Activated CD8-positive, alpha-beta T cell treated with anti-CD3 and anti-CD28 coated beads for 36 hours (primary cell): ENCODE measurements at regions not wholly inside any gene's neighbourhood (a gene's known extent, or its start where the extent isn't known, plus 50 kb on each side); places are given as distances from the start of the nearest gene placed in this dataset.

Experiments used
- ATAC-seq: fragments of 200-7000 bp; cut with Tn5 transposase; one replicate; pipeline ENCODE4 v1.10.0; 2021; ENCODE audit warnings: mild to moderate bottlenecking, moderate library complexity
- CTCF ChIA-PET: fragments of 350-600 bp; sonication (Branson Sonifier 250); formaldehyde crosslinking; loops from one replicate; lab custom pipeline; 2021; ENCODE audit warnings: antibody characterized with exemption; lab: Charles Lee
- POLR2A ChIA-PET: fragments of 350-600 bp; sonication (Branson Sonifier 250); formaldehyde crosslinking; loops from one replicate; lab custom pipeline; 2021; ENCODE audit warnings: antibody characterized with exemption; lab: Charles Lee
- DNase-seq: peaks from one replicate; pipeline ENCODE4 v3.0.0-alpha.2; 2020
- H3K27ac Mint-ChIP-seq: one replicate; pipeline ENCODE4 v1.8.0; 2021; ENCODE audit warnings: mild to moderate bottlenecking, mixed read lengths
- H3K27me3 Mint-ChIP-seq: one replicate; pipeline ENCODE4 v1.8.0; 2021; ENCODE audit warnings: mixed read lengths
- H3K36me3 Mint-ChIP-seq: one replicate; pipeline ENCODE4 v1.8.0; 2021; ENCODE audit warnings: low read depth, mixed read lengths
- H3K4me1 Mint-ChIP-seq: one replicate; pipeline ENCODE4 v1.8.0; 2021; ENCODE audit warnings: low read depth, mixed read lengths
- H3K4me3 Mint-ChIP-seq: one replicate; pipeline ENCODE4 v1.8.0; 2021; ENCODE audit warnings: mild to moderate bottlenecking, moderate library complexity, mixed read lengths
- H3K9me3 Mint-ChIP-seq: one replicate; pipeline ENCODE4 v1.8.0; 2021; ENCODE audit warnings: mixed read lengths
- intact Hi-C: fragments of 100-400 bp; cut with micrococcal nuclease; formaldehyde crosslinking; loops from one replicate; pipeline ENCODE4 v1.10.0; 2022
- TF ChIP-seq, protein P1 (sequence below): fragments of 200-600 bp; IDR thresholded peaks from one replicate; pipeline ENCODE4 v1.8.0; 2022; ENCODE audit warnings: antibody characterized with exemption, mild to moderate bottlenecking

DNA sequence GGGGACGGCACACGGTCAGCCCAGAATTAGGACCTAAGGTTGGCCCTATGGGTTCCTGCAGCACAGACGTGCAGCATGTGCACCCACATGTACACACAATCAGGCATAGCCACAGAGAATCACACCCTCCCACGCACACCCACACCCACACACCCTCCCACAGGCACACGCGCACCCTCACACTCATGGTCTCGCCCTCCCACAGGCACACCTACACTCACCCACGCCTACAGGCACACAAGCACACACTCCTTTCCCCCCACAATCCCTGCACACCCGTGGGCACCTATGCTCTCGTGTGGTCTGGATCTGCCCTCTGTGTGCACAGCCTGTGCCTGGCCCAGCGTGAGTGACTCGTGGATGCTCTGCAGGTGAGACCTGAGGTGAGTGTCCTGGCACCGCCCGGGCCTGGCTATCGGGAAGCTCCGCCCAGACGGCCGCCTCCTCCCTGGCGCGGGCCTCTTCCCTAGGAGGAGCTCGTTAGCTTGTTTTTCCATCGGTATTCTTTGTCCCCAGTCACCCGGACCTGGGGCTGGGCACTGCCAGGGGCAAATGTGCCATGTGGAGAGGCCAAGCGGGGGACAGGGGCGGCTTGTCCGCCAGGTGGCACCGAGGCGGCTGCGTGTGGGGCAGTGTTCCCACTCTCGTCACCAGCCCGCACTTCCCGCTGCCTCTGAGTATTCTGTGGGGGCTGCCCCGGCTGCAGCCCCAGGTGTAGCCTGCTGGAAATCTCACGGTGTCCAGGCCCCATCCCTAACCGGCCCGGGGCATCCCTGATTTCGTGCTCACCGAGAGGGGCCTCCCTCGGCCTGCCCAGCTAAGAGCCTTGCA, 110.2 kb upstream of the FAM20C start:
- Mint-ChIP-seq H3K36me3 (no peaks in the 10 kb centered on the region), H3K27me3 (no peaks in the 10 kb centered on the region), H3K9me3 (no peaks in the 10 kb centered on the region), H3K27ac (no peak overlapping the region), H3K4me1 (no peaks in the 10 kb centered on the region), H3K4me3 (no peak overlapping the region)
- intact Hi-C loops = no loop called here
- ChIA-PET CTCF (no interaction called here), POLR2A (no interaction called here)
- DNase-seq (no peak), ATAC-seq (no peak)
- TF ChIP-seq, protein P1, sequence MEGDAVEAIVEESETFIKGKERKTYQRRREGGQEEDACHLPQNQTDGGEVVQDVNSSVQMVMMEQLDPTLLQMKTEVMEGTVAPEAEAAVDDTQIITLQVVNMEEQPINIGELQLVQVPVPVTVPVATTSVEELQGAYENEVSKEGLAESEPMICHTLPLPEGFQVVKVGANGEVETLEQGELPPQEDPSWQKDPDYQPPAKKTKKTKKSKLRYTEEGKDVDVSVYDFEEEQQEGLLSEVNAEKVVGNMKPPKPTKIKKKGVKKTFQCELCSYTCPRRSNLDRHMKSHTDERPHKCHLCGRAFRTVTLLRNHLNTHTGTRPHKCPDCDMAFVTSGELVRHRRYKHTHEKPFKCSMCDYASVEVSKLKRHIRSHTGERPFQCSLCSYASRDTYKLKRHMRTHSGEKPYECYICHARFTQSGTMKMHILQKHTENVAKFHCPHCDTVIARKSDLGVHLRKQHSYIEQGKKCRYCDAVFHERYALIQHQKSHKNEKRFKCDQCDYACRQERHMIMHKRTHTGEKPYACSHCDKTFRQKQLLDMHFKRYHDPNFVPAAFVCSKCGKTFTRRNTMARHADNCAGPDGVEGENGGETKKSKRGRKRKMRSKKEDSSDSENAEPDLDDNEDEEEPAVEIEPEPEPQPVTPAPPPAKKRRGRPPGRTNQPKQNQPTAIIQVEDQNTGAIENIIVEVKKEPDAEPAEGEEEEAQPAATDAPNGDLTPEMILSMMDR = no peak

DNA sequence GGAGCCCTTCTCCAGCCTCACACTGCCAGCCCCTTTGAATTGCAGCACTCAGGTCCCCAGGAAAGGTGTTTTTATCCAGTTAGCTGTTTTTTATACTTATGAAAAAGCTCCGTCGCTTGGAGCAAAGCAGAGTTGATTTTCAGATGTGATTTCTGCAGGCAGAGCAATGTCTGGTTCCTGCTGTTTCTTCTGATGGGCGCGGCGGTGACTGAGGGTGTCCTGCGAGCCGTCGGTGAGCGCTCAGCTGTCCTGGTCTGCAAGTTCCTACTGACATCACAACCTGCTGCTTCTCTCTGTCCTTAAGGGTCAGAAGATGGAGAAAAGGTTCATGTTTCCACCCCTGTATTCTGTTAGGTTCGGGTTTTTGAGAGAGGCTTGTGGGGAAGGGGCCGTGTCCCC, 109.6 kb upstream of the FAM20C start:
- no peak overlapping the region for H3K4me3 Mint-ChIP-seq
- no peaks in the 10 kb centered on the region for H3K9me3 Mint-ChIP-seq
- no peaks in the 10 kb centered on the region for H3K36me3 Mint-ChIP-seq
- no peaks in the 10 kb centered on the region for H3K27me3 Mint-ChIP-seq
- ChIA-PET POLR2A (no interaction called here), CTCF (interaction anchor here (1.5 kb wide), 1 partner anchor 18 kb away, joined by 4 read pairs; no protein-coding TSS in a partner anchor)
- no peak overlapping the region for H3K27ac Mint-ChIP-seq
- intact Hi-C loops = no loop called here
- DNase-seq (no peak), ATAC-seq (no peak)
- H3K4me1 Mint-ChIP-seq = no peaks in the 10 kb centered on the region
- TF ChIP-seq, protein P1 = no peak

DNA sequence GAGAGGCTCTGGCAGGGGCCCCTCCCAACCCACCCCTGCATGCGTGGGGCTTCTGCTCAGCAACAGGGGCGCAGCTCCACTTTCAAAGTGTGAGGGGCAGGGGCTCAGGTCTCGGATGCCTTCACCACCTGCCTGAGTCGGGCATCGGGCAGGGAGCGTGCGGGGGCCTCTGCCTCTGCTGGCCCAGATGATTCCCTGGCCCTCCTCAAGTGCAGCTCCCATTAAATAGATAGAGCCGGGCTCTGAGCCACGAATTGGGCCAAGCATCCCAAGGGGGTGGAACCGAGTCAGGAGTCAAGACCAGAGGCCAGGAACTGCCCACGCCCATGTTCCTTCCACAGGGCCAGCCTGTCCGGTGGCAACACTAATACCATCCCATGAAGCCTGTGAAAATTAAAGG, 108.9 kb upstream of the FAM20C start:
- Mint-ChIP-seq H3K27me3 (no peaks in the 10 kb centered on the region), H3K36me3 (no peaks in the 10 kb centered on the region), H3K27ac (no peak overlapping the region), H3K4me1 (no peaks in the 10 kb centered on the region), H3K9me3 (no peaks in the 10 kb centered on the region), H3K4me3 (no peak overlapping the region)
- intact Hi-C loops = no loop called here
- POLR2A ChIA-PET = no interaction called here
- CTCF ChIA-PET = interaction anchor here (1.5 kb wide), 1 partner anchor 18 kb away, joined by 4 read pairs; no protein-coding TSS in a partner anchor
- no peak for ATAC-seq
- DNase-seq = no peak
- TF ChIP-seq, protein P1 = no peak

DNA sequence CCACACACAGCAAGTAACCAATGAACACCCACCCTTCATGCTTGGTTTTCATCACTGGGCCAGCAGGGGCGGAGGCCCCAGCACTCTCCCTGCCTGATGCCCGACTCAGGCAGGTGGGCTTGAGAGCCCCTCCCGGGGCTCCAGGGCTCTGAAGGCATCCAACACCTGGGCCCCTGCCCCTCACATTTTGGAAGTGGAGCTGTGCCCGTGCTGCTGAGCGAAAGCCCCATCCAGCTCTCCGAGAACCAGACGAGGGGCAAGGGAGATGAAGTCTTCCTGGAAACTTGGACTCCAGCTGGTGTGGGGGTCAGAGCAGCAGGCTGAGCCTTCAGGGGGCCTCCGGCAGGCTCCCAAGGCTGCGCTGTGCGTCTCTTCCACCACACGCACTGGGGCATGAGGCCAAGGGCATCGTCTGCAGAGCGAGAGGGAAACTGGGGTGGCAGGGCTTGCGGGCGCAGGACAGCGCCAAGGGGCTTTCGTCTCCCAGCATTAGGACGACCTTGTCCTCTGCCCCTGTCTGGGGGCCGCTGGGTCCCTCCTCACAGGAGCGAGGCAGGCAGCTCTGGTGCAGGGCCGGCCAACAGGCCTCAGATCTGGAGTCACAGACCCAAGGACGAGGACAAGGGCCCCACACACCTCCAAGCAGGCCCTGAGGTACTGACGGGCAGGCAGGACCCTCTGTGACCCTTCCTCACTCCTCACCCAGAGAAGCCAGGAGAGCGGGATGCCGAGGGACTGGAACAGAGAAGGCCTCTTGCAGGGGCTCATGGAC, 108.3 kb upstream of the FAM20C start:
- no peaks in the 10 kb centered on the region for H3K9me3 Mint-ChIP-seq
- H3K36me3 Mint-ChIP-seq = no peaks in the 10 kb centered on the region
- no peaks in the 10 kb centered on the region for H3K27me3 Mint-ChIP-seq
- no peak overlapping the region for H3K27ac Mint-ChIP-seq
- DNase-seq (no peak), ATAC-seq (no peak)
- TF ChIP-seq, protein P1 = no peak
- intact Hi-C loops = no loop called here
- ChIA-PET CTCF (interaction anchor here (1.5 kb wide), 1 partner anchor 19 kb away, joined by 4 read pairs; no protein-coding TSS in a partner anchor), POLR2A (no interaction called here)
- no peak overlapping the region for H3K4me3 Mint-ChIP-seq
- H3K4me1 Mint-ChIP-seq = peaks cover under 1% of the 10 kb centered on the region

DNA sequence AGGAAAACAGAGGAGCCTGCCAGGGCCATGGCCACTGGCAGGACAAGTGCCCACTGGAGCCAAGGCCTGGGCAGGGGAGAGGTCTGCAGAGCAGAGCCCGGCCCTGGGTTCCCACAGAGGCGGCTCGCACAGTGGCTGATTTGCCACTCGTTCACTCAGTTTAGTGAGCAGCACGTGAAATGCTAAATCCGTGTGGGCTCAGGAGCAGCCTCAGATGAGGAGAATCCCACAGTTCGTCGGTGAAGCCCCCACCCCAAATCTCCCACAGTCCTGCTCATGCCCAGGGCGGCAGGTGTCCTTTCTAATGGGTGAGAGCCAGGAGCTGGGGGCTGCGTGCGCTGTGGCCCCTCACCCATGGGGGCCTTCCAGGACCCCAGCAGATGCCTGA, 107.7 kb upstream of the FAM20C start:
- peaks cover 3% of the 10 kb centered on the region for H3K4me1 Mint-ChIP-seq
- ChIA-PET CTCF (no interaction called here), POLR2A (no interaction called here)
- no peaks in the 10 kb centered on the region for H3K9me3 Mint-ChIP-seq
- DNase-seq (no peak), ATAC-seq (no peak)
- H3K36me3 Mint-ChIP-seq = no peaks in the 10 kb centered on the region
- no peak overlapping the region for H3K4me3 Mint-ChIP-seq
- TF ChIP-seq, protein P1 = no peak
- no peak overlapping the region for H3K27ac Mint-ChIP-seq
- H3K27me3 Mint-ChIP-seq = no peaks in the 10 kb centered on the region
- intact Hi-C loops = no loop called here
